ENCODE measurements at regions not wholly inside any gene's neighbourhood (a gene's known extent, or its start where the extent isn't known, plus 50 kb on each side); places are given as distances from the start of the nearest gene placed in this dataset.
A peak's percentile ranks its signal among the peaks of the same experiment; 100 is the strongest.

GRCh38 chr11:70539360-70540095, 141.2 kb downstream of the CTTN start:
- no peak overlapping the region for H3K4me3 ChIP-seq (ENCODE audit: low read depth, low read length)
- TF ChIP-seq, protein P1, sequence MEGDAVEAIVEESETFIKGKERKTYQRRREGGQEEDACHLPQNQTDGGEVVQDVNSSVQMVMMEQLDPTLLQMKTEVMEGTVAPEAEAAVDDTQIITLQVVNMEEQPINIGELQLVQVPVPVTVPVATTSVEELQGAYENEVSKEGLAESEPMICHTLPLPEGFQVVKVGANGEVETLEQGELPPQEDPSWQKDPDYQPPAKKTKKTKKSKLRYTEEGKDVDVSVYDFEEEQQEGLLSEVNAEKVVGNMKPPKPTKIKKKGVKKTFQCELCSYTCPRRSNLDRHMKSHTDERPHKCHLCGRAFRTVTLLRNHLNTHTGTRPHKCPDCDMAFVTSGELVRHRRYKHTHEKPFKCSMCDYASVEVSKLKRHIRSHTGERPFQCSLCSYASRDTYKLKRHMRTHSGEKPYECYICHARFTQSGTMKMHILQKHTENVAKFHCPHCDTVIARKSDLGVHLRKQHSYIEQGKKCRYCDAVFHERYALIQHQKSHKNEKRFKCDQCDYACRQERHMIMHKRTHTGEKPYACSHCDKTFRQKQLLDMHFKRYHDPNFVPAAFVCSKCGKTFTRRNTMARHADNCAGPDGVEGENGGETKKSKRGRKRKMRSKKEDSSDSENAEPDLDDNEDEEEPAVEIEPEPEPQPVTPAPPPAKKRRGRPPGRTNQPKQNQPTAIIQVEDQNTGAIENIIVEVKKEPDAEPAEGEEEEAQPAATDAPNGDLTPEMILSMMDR (IDR thresholded peaks at IDR 0.05; ENCODE audit: low read depth, low read length) = no peak
- no peaks in the 10 kb centered on the region for H3K9me3 ChIP-seq
- no peaks in the 10 kb centered on the region for H3K36me3 ChIP-seq
- peaks cover 19% of the 10 kb centered on the region for H3K4me1 ChIP-seq
- H3K27me3 ChIP-seq = no peaks in the 10 kb centered on the region
- peak; percentile 37 for DNase-seq

DNA sequence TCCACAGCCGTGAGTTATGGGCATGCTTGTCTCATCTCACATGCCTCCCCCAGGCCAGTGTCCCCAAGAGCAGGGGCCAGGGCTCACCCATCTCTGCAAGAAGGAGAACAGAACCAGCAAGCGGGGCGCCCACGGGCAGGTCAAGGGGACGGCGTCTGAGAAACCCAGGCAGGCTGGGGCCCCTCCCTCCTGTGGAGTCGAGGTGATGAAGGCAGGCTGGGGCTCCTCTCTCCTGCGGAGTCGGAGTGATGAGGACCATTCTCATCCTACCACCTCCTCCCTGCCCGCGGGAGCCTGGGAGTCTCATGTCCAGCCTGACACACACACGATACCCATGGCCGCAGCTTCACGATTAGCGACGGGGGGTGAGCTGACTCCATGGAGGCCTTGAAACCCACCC, 141.9 kb downstream of the CTTN start:
- Histone ChIP-seq H3K9me3 (no peaks in the 10 kb centered on the region), H3K27me3 (no peaks in the 10 kb centered on the region), H3K4me1 (peaks cover 19% of the 10 kb centered on the region), H3K4me3 (ENCODE audit: low read depth, low read length) (no peak overlapping the region), H3K36me3 (no peaks in the 10 kb centered on the region)
- DNase-seq = no peak
- TF ChIP-seq, protein P1 (IDR thresholded peaks at IDR 0.05; ENCODE audit: low read depth, low read length) = no peak

- Histone ChIP-seq H3K9me3 (no peaks in the 10 kb centered on the region), H3K27me3 (no peaks in the 10 kb centered on the region), H3K4me3 (ENCODE audit: low read depth, low read length) (no peak overlapping the region), H3K36me3 (no peaks in the 10 kb centered on the region), H3K4me1 (peaks cover 19% of the 10 kb centered on the region)
- TF ChIP-seq, protein P1 (IDR thresholded peaks at IDR 0.05; ENCODE audit: low read depth, low read length) = no peak
- DNase-seq = no peak
Measured at GRCh38 chr11:70541176-70541575, 142.8 kb downstream of the CTTN start.

DNA sequence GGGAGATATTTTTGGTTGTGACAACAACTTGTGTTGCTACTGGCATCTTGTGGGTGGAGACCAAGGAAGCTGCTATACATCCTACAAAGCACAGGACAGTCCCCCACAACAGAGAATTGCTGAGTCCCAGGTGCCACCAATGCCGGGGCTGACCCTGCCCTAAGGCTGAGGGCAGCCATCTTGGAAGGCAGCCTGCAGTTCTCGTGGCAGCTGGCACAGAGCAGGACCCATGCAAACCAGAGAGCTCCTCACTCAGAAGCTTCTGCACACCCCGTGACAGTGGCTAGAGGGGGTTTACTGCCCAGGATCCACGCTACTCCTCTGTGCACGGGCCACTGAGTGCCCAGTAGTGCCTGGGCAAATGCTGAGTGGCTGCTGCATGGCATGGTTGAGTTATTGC, 143.4 kb downstream of the CTTN start:
- Histone ChIP-seq H3K27me3 (no peaks in the 10 kb centered on the region), H3K4me1 (peaks cover 19% of the 10 kb centered on the region), H3K4me3 (ENCODE audit: low read depth, low read length) (no peak overlapping the region), H3K36me3 (no peaks in the 10 kb centered on the region), H3K9me3 (no peaks in the 10 kb centered on the region)
- no peak for DNase-seq
- TF ChIP-seq, protein P1 (IDR thresholded peaks at IDR 0.05; ENCODE audit: low read depth, low read length) = no peak

- H3K9me3 ChIP-seq = no peaks in the 10 kb centered on the region
- no peak overlapping the region for H3K4me3 ChIP-seq (ENCODE audit: low read depth, low read length)
- no peak for DNase-seq
- H3K36me3 ChIP-seq = no peaks in the 10 kb centered on the region
- no peaks in the 10 kb centered on the region for H3K27me3 ChIP-seq
- H3K4me1 ChIP-seq = peaks cover 20% of the 10 kb centered on the region
- TF ChIP-seq, protein P1 (IDR thresholded peaks at IDR 0.05; ENCODE audit: low read depth, low read length) = no peak
Measured at GRCh38 chr11:70542406-70542805, 144.1 kb downstream of the CTTN start.

DNA sequence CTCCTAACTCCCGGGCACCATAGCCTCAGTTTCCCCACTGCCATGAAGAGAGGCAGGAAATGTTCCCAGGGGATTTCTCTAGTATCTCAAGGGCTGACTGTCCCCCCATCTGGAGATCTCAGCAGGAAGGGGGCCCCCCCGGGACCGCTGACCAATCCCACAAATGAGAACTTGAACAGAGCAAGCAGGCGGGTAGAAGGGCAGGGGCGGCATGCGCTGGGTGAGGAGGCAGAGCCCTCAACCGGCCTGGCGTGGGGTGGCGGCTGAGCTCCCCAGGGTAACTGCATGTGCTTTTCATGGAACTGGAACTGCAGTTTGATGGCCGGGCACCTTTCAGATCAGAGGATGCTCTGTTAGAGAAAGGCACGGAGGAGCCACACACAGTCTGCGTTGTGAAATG, 144.5 kb downstream of the CTTN start:
- H3K36me3 ChIP-seq = no peaks in the 10 kb centered on the region
- H3K4me1 ChIP-seq = peaks cover 22% of the 10 kb centered on the region
- no peaks in the 10 kb centered on the region for H3K27me3 ChIP-seq
- no peak overlapping the region for H3K4me3 ChIP-seq (ENCODE audit: low read depth, low read length)
- TF ChIP-seq, protein P1 (IDR thresholded peaks at IDR 0.05; ENCODE audit: low read depth, low read length) = no peak
- no peak for DNase-seq
- H3K9me3 ChIP-seq = no peaks in the 10 kb centered on the region

Data from BE2C (cell line).